ENCODE measurements at regions not wholly inside any gene's neighbourhood (a gene's known extent, or its start where the extent isn't known, plus 50 kb on each side); places are given as distances from the start of the nearest gene placed in this dataset.

DNA sequence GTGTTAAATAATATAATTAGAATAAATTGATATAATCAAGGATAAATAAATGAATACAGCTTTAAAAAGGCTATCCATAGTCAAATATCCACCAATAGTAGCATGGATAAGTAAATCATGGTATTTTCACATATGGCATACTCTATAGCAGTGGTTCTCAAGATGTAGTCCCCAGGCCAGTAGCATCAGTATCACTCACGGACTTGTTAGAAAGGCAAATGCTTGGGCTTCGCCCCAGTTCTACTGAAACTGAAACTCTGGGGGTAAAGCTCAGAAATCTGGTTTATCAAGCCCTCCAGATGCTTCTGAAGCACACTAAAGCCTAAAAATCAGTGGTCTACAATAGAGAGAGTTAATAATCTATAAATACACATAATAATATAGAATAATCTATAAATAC lies 261.6 kb upstream of the TTC14 start:
- Histone ChIP-seq H4K20me1 (ENCODE audit: control insufficient read depth, extremely low read depth, insufficient read depth, low read length) (no peaks in the 10 kb centered on the region), H3K27me3 (ENCODE audit: control insufficient read depth, insufficient read depth, low read length) (no peaks in the 10 kb centered on the region), H2AFZ (ENCODE audit: low read length) (no peak overlapping the region), H3K4me2 (ENCODE audit: extremely low read depth, insufficient read depth, low read length) (no peak overlapping the region), H3K27ac (ENCODE audit: insufficient read depth, low read length) (no peak overlapping the region), H3K4me3 (replicated peaks in 1 of 4; ENCODE audit: control extremely low read depth in 1 of 4, insufficient read depth in 1 of 4, low read depth in 3 of 4, low read length in 4 of 4) (no peak overlapping the region), H3K9me3 (ENCODE audit: control insufficient read depth, insufficient read depth, low read depth, low read length) (no peaks in the 10 kb centered on the region), H3K4me1 (ENCODE audit: control insufficient read depth, extremely low read depth, insufficient read depth, low read length) (no peaks in the 10 kb centered on the region), H3K36me3 (ENCODE audit: control insufficient read depth, insufficient read depth, low read length) (no peaks in the 10 kb centered on the region), H3K79me2 (ENCODE audit: control insufficient read depth, insufficient read depth, low read length) (no peaks in the 10 kb centered on the region), H3K9ac (ENCODE audit: insufficient read depth, low read length) (no peak overlapping the region)
- no peak for DNase-seq (ENCODE audit: low read depth in 2 of 2)
- TF ChIP-seq EZH2 (IDR thresholded peaks at IDR 0.05; ENCODE audit: low read length, missing control alignments): no peak
- TF ChIP-seq, protein P1, sequence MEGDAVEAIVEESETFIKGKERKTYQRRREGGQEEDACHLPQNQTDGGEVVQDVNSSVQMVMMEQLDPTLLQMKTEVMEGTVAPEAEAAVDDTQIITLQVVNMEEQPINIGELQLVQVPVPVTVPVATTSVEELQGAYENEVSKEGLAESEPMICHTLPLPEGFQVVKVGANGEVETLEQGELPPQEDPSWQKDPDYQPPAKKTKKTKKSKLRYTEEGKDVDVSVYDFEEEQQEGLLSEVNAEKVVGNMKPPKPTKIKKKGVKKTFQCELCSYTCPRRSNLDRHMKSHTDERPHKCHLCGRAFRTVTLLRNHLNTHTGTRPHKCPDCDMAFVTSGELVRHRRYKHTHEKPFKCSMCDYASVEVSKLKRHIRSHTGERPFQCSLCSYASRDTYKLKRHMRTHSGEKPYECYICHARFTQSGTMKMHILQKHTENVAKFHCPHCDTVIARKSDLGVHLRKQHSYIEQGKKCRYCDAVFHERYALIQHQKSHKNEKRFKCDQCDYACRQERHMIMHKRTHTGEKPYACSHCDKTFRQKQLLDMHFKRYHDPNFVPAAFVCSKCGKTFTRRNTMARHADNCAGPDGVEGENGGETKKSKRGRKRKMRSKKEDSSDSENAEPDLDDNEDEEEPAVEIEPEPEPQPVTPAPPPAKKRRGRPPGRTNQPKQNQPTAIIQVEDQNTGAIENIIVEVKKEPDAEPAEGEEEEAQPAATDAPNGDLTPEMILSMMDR (conservative IDR thresholded peaks at IDR 0.05 in 1 of 2, IDR thresholded peaks at IDR 0.05 in 1 of 2; ENCODE audit: low read depth in 1 of 2, low read length in 2 of 2): no peak

DNA sequence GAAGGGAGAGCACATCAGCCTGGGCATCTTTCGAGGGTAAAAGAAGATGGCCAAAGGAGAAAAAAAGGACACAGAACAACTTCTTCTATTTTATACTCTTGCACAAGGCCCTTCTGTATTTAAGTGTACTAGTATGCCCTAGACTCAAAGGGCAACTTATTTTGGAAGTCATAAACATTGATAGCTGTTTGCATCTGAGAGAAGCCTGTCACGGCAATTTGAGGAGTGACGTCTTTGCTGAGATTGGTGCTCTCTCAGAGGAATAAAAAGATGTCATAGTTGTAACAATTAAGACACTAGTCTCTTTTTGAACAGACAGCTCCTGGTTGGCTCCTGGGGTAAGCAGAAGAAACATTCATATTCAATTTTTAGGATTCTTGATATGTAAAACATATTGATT lies 260.4 kb upstream of the TTC14 start:
- Histone ChIP-seq H3K79me2 (ENCODE audit: control insufficient read depth, insufficient read depth, low read length) (no peaks in the 10 kb centered on the region), H3K4me2 (ENCODE audit: extremely low read depth, insufficient read depth, low read length) (no peak overlapping the region), H3K4me1 (ENCODE audit: control insufficient read depth, extremely low read depth, insufficient read depth, low read length) (no peaks in the 10 kb centered on the region), H2AFZ (ENCODE audit: low read length) (no peak overlapping the region), H4K20me1 (ENCODE audit: control insufficient read depth, extremely low read depth, insufficient read depth, low read length) (no peaks in the 10 kb centered on the region), H3K27me3 (ENCODE audit: control insufficient read depth, insufficient read depth, low read length) (no peaks in the 10 kb centered on the region), H3K9me3 (ENCODE audit: control insufficient read depth, insufficient read depth, low read depth, low read length) (no peaks in the 10 kb centered on the region), H3K4me3 (replicated peaks in 1 of 4; ENCODE audit: control extremely low read depth in 1 of 4, insufficient read depth in 1 of 4, low read depth in 3 of 4, low read length in 4 of 4) (no peak overlapping the region), H3K9ac (ENCODE audit: insufficient read depth, low read length) (no peak overlapping the region), H3K27ac (ENCODE audit: insufficient read depth, low read length) (no peak overlapping the region), H3K36me3 (ENCODE audit: control insufficient read depth, insufficient read depth, low read length) (no peaks in the 10 kb centered on the region)
- TF ChIP-seq, protein P1 (conservative IDR thresholded peaks at IDR 0.05 in 1 of 2, IDR thresholded peaks at IDR 0.05 in 1 of 2; ENCODE audit: low read depth in 1 of 2, low read length in 2 of 2): no peak
- no peak for TF ChIP-seq EZH2 (IDR thresholded peaks at IDR 0.05; ENCODE audit: low read length, missing control alignments)
- no peak for DNase-seq (ENCODE audit: low read depth in 2 of 2)

DNA sequence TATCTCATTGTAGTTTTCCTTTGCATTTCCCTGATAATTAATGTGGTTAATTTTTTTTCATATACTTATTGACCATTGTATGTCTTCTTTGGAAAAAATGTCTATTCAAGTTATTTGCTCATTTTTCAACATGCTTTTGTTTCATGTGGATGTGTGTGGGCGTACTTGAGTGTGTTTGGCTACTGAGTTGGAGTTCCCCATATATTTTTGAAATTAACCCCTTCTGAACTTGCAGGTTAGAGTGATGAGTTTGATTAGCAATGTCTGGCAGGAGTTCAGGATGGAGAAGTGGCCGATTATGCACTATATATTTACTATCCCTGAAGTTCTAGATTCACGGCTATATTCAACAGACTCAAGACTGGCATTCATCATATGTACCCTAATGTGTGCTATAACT lies 250.4 kb upstream of the TTC14 start:
- H3K4me1 ChIP-seq (ENCODE audit: control insufficient read depth, extremely low read depth, insufficient read depth, low read length): no peaks in the 10 kb centered on the region
- no peak overlapping the region for H3K27ac ChIP-seq (ENCODE audit: insufficient read depth, low read length)
- H3K9ac ChIP-seq (ENCODE audit: insufficient read depth, low read length): no peak overlapping the region
- no peaks in the 10 kb centered on the region for H3K79me2 ChIP-seq (ENCODE audit: control insufficient read depth, insufficient read depth, low read length)
- H3K4me2 ChIP-seq (ENCODE audit: extremely low read depth, insufficient read depth, low read length): no peak overlapping the region
- TF ChIP-seq EZH2 (IDR thresholded peaks at IDR 0.05; ENCODE audit: low read length, missing control alignments): no peak
- TF ChIP-seq, protein P1 (conservative IDR thresholded peaks at IDR 0.05 in 1 of 2, IDR thresholded peaks at IDR 0.05 in 1 of 2; ENCODE audit: low read depth in 1 of 2, low read length in 2 of 2): no peak
- no peak for DNase-seq (ENCODE audit: low read depth in 2 of 2)
- no peaks in the 10 kb centered on the region for H3K27me3 ChIP-seq (ENCODE audit: control insufficient read depth, insufficient read depth, low read length)
- no peak overlapping the region for H3K4me3 ChIP-seq (replicated peaks in 1 of 4; ENCODE audit: control extremely low read depth in 1 of 4, insufficient read depth in 1 of 4, low read depth in 3 of 4, low read length in 4 of 4)
- no peak overlapping the region for H2AFZ ChIP-seq (ENCODE audit: low read length)
- no peaks in the 10 kb centered on the region for H3K36me3 ChIP-seq (ENCODE audit: control insufficient read depth, insufficient read depth, low read length)
- no peaks in the 10 kb centered on the region for H4K20me1 ChIP-seq (ENCODE audit: control insufficient read depth, extremely low read depth, insufficient read depth, low read length)
- H3K9me3 ChIP-seq (ENCODE audit: control insufficient read depth, insufficient read depth, low read depth, low read length): no peaks in the 10 kb centered on the region

All from fibroblast of lung (primary cell).